ENCODE measurements at regions not wholly inside any gene's neighbourhood (a gene's known extent, or its start where the extent isn't known, plus 50 kb on each side); places are given as distances from the start of the nearest gene placed in this dataset.
A peak's percentile ranks its signal among the peaks of the same experiment; 100 is the strongest.

DNA sequence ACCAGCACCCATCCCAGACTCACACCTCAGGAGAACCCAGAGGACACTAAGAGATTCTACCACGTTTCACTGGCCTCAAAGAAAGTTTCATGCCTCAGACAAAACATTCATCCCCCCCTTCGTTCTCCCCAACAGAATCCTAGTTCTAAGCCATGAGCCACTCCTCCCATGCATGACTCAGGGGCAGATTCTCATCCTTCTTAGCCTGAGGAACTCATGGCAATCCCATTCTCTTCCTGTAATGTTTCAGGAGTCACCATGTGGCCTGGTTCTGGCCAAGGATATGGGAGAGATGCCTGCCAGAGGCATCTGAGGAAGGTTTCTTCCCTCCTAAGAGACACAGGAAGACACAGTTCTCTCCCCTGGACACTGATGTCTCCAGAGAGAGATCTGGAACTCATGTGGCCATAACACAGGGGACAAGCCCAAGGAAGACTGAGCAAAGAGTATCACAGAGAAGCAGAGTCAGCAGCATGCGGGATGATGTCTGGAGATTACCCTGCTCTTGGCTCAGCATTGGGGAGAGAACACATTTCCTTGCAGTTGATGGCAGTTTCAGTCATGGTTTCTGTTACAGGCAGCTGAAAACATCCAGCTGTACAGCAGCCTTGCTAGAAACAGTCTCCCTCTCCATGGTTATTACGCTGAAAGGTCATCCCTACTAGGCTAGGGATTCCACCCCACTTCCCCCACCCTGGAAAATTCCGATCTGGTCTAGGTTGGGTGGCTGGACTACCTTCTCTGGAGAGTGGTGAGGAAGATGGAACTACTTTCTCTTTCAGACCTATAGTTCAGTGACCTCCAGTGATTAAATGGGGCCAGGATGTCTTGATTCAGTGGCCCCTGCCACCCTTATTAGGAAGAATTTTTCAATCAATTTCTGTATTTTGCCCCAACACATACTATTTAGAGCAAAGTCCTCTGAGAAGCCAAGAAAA, 115.4 kb downstream of the ZNF608 start:
- H3K4me1 ChIP-seq (ENCODE audit: control insufficient read depth, insufficient read depth, low read length, poor library complexity, severe bottlenecking) = peaks cover 70% of the 10 kb centered on the region
- no peak overlapping the region for H3K4me3 ChIP-seq (ENCODE audit: extremely low read depth, insufficient read depth, low read length, poor library complexity, severe bottlenecking)
- H3K36me3 ChIP-seq (ENCODE audit: control insufficient read depth, insufficient read depth, low read length) = peaks cover 9% of the 10 kb centered on the region
- H3K9me3 ChIP-seq (ENCODE audit: control insufficient read depth, low read length) = no peaks in the 10 kb centered on the region
- peak overlapping the region; percentile 84 for H3K27ac ChIP-seq (ENCODE audit: low read depth, low read length, severe bottlenecking)
- WGBS, 2 experiments (ENCODE audit: insufficient coverage in 2 of 2) = 90 to 96% methylated on average over 3 of the region's 5 CpGs

DNA sequence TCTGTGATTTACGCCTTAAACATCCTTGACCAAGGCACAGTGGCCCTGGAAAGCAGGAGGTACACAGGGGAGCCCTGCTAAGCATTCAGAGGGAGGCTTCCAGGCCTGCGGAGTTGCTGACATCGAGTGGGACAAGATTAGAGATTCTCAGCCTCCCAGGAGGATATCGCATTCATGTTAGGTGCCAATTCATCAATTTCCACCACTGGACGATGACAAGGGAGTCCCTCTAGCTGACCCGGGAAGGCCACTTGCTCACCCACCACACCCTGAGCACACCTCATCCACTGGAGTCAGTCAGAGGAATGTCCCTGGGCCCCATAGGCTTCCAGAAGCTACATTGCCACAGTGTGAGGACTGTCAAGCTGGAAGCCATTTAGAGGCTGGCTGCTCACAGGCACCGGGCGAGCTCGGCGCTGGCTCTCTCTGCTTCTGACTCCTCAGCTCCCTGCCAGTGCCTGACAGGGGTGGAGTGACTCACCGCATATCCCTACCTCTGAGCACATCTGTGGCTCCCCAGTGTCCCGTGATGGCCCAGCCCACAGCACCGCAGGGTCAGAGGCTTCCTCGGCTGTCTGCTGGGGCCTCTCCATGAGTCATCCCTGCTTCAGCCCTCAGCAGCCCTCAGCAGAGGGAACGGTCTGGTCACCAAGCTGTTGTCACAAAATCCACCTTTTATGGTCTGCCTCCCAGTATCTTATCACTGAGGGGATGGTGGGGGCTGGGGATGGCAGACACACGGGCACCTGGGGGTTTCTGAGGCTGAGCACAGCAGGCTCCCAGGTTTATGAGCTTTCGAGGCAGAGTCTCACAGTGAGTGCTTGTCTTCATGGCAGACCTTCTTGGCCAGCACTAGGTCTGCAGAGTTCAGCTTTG, 117.5 kb downstream of the ZNF608 start:
- Histone ChIP-seq H3K36me3 (ENCODE audit: control insufficient read depth, insufficient read depth, low read length) (peaks cover 5% of the 10 kb centered on the region), H3K27ac (ENCODE audit: low read depth, low read length, severe bottlenecking) (peak overlapping the region; percentile 84), H3K4me3 (ENCODE audit: extremely low read depth, insufficient read depth, low read length, poor library complexity, severe bottlenecking) (no peak overlapping the region), H3K9me3 (ENCODE audit: control insufficient read depth, low read length) (no peaks in the 10 kb centered on the region), H3K4me1 (ENCODE audit: control insufficient read depth, insufficient read depth, low read length, poor library complexity, severe bottlenecking) (peaks cover 56% of the 10 kb centered on the region)
- 46 to 47% methylated on average over 11 to 16 of the region's 17 CpGs for WGBS, 2 experiments (ENCODE audit: insufficient coverage in 2 of 2)

DNA sequence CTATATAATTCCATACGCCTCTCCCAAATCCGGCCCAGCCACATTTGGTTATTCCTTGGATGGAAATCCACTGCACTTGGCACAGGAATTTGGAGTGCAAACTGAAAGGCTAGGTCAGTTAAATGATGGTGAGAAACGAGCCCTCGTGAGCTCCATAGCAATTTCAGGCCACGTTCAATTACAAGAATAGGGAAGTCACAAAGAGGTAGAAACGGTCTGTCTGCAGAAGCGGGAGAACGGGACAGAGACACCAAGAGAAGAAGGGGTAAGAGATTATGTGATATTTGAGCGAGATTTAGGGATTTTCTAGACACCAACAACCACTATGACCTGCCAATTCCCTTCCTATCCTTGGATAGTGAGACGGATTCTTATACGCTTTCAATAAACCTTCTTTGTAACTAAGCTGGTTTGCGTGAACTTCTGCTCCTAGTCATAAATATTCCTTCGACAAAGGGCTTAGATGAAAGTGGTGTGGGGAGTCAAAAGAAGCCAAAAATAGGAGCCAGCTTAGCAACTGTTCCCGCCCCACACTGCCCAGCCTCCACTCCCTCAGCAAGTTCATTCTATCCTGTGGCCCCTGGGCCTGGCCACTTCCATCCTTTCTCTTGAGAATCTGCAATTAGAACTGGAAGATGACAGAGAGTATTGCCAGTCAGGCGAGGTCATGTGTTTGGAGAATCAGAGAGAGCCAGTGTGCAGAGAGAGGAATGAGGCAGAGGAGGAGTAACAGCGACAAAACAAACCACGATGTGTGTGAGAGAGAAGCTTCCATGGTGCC, 118.4 kb downstream of the ZNF608 start:
- Histone ChIP-seq H3K36me3 (ENCODE audit: control insufficient read depth, insufficient read depth, low read length) (peaks cover under 1% of the 10 kb centered on the region), H3K27ac (ENCODE audit: low read depth, low read length, severe bottlenecking) (peak overlapping the region; percentile 84), H3K4me1 (ENCODE audit: control insufficient read depth, insufficient read depth, low read length, poor library complexity, severe bottlenecking) (peaks cover 47% of the 10 kb centered on the region), H3K9me3 (ENCODE audit: control insufficient read depth, low read length) (no peaks in the 10 kb centered on the region), H3K4me3 (ENCODE audit: extremely low read depth, insufficient read depth, low read length, poor library complexity, severe bottlenecking) (no peak overlapping the region)
- WGBS, 2 experiments (ENCODE audit: insufficient coverage in 2 of 2) = 92 to 96% methylated on average over 7 to 9 of the region's 17 CpGs

DNA sequence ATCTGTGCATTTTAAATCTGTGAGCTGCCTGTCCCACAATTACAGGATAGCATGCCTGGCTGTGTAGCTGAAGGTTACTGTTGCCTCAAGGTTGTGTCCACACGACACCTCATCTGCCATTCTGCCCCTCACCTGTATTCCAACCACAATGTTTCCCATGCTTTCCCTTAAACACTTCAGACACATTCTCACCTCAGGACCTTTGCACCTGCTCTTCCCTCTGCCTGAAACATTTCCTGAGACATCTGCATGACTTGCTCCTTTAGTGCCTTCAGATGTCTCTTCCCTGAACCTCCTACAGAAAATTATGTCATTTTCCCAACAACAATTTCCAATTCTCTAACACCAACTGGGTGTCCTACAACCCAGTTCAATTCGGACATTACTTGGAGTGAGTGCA, 120.4 kb downstream of the ZNF608 start:
- H3K36me3 ChIP-seq (ENCODE audit: control insufficient read depth, insufficient read depth, low read length) = no peaks in the 10 kb centered on the region
- WGBS, 2 experiments (ENCODE audit: insufficient coverage in 2 of 2) = 90 to 94% methylated on average over 1 to 2 of the region's 2 CpGs

DNA sequence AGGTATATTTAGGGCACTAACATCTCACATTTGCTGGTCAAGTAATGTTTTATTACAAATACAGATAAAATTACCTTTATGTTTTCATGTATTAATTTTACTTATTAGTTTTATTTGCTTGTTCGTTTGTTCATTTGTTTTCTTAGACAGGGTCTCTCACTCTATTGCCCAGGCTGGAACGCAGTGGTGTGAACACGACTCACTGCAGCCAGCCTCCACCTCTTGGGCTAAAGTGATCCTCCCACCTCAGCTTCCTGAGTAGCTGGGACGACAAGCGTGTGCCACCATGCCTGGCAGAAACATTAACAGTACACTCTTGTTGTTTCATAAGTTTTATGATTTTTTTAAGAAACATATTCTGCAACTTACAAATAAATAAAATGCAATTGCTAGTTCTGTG, 123.2 kb downstream of the ZNF608 start:
- Histone ChIP-seq H3K9me3 (ENCODE audit: control insufficient read depth, low read length) (no peaks in the 10 kb centered on the region), H3K4me1 (ENCODE audit: control insufficient read depth, insufficient read depth, low read length, poor library complexity, severe bottlenecking) (peaks cover 4% of the 10 kb centered on the region), H3K36me3 (ENCODE audit: control insufficient read depth, insufficient read depth, low read length) (no peaks in the 10 kb centered on the region), H3K27ac (ENCODE audit: low read depth, low read length, severe bottlenecking) (no peak overlapping the region), H3K4me3 (ENCODE audit: extremely low read depth, insufficient read depth, low read length, poor library complexity, severe bottlenecking) (no peak overlapping the region)
- 66 to 76% methylated on average over 2 to 3 of the region's 5 CpGs for WGBS, 2 experiments (ENCODE audit: insufficient coverage in 2 of 2)

More for the DNA sequence above, 120.4 kb downstream of the ZNF608 start:
- peaks cover 31% of the 10 kb centered on the region for H3K4me1 ChIP-seq (ENCODE audit: control insufficient read depth, insufficient read depth, low read length, poor library complexity, severe bottlenecking)
- no peak overlapping the region for H3K27ac ChIP-seq (ENCODE audit: low read depth, low read length, severe bottlenecking)
- no peak overlapping the region for H3K4me3 ChIP-seq (ENCODE audit: extremely low read depth, insufficient read depth, low read length, poor library complexity, severe bottlenecking)
- no peaks in the 10 kb centered on the region for H3K9me3 ChIP-seq (ENCODE audit: control insufficient read depth, low read length)

DNA sequence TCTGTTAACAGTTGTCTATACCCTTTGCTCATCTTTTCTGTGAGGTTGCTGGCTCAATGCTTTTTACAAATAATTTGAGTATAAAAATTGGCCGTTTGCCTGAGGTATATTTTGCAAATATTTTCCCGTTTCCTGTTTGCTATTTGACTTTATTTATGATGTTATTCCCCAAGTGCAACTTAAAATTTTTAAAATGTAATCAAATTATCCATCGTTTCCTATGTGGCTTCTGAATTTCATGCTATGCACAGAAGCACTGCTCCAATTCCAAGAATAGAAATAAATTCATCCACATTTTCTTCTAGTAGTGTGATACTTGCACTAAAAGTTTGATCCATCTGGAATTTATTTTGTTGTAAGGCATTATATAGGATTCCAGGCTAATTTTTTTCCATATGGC, 123.6 kb downstream of the ZNF608 start:
- no peaks in the 10 kb centered on the region for H3K36me3 ChIP-seq (ENCODE audit: control insufficient read depth, insufficient read depth, low read length)
- H3K27ac ChIP-seq (ENCODE audit: low read depth, low read length, severe bottlenecking) = no peak overlapping the region
- H3K4me3 ChIP-seq (ENCODE audit: extremely low read depth, insufficient read depth, low read length, poor library complexity, severe bottlenecking) = no peak overlapping the region
- peaks cover 5% of the 10 kb centered on the region for H3K4me1 ChIP-seq (ENCODE audit: control insufficient read depth, insufficient read depth, low read length, poor library complexity, severe bottlenecking)
- no CpG with 5 or more reads among the region's 3 CpGs for WGBS, 2 experiments (ENCODE audit: insufficient coverage in 2 of 2)
- no peaks in the 10 kb centered on the region for H3K9me3 ChIP-seq (ENCODE audit: control insufficient read depth, low read length)

DNA sequence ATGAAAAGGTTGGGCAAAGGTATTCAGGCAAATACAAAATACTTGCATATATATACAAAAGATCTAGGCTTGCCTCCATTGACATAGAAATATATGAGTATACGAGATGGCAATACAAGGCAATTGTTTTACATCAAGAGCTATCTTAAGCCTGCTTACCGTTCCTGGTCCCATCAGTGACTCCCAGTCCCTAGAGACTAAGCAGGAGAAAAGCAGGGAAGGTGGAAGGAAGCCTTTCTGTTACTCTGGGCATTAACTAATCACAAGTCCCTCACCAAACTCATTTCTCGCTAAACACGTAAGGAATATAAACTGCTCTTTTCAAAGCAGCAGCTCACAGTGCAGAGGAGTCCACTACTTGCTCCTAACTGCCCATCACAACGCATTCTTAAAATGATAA, 125.2 kb downstream of the ZNF608 start:
- WGBS, 2 experiments (ENCODE audit: insufficient coverage in 2 of 2) = 90 to 91% methylated on average over 3 to 4 of the region's 5 CpGs
- Histone ChIP-seq H3K36me3 (ENCODE audit: control insufficient read depth, insufficient read depth, low read length) (no peaks in the 10 kb centered on the region), H3K27ac (ENCODE audit: low read depth, low read length, severe bottlenecking) (no peak overlapping the region), H3K4me1 (ENCODE audit: control insufficient read depth, insufficient read depth, low read length, poor library complexity, severe bottlenecking) (peaks cover 7% of the 10 kb centered on the region), H3K9me3 (ENCODE audit: control insufficient read depth, low read length) (no peaks in the 10 kb centered on the region), H3K4me3 (ENCODE audit: extremely low read depth, insufficient read depth, low read length, poor library complexity, severe bottlenecking) (no peak overlapping the region)

DNA sequence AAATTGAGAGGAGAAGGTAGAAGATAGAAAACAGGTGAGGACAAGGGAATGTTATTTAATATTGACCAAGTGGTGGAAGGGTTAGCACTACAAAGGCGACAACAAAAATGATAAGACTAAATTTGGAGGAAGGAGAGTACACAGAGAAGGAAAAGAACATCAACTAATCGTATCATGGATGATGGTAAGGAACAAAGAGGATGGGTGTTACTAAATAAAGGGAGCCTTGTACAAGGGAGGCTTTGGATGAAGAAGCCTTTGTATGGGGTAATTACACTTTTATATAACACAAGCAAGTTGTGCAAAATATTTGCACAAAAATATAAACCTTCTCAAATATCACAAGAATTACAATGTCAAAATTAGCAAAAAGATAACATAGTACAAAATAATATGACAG, 125.7 kb downstream of the ZNF608 start:
- H3K27ac ChIP-seq (ENCODE audit: low read depth, low read length, severe bottlenecking) = no peak overlapping the region
- 96 to 100% methylated on average over 2 of the region's 2 CpGs for WGBS, 2 experiments (ENCODE audit: insufficient coverage in 2 of 2)
- peaks cover 7% of the 10 kb centered on the region for H3K4me1 ChIP-seq (ENCODE audit: control insufficient read depth, insufficient read depth, low read length, poor library complexity, severe bottlenecking)
- no peaks in the 10 kb centered on the region for H3K9me3 ChIP-seq (ENCODE audit: control insufficient read depth, low read length)
- no peak overlapping the region for H3K4me3 ChIP-seq (ENCODE audit: extremely low read depth, insufficient read depth, low read length, poor library complexity, severe bottlenecking)
- H3K36me3 ChIP-seq (ENCODE audit: control insufficient read depth, insufficient read depth, low read length) = no peaks in the 10 kb centered on the region

DNA sequence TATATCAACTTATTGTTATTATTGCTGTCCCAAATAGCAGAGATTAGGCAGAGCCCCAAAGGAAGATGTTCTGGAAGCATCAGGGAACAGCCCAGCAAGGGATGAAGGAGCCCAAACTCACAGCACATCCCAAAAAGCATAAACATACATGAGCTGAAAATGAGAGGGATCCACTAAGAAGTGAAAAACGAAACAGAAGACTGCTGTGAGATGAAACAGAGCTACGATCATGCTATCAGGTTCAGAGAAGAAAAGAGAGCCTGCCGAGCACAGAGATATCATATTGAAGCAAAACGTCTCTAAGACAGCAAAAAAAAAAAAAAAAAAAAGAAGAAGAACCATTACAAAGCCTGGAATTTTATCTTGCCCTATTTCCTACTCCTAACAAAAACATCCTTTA, 127.3 kb downstream of the ZNF608 start:
- Histone ChIP-seq H3K36me3 (ENCODE audit: control insufficient read depth, insufficient read depth, low read length) (no peaks in the 10 kb centered on the region), H3K9me3 (ENCODE audit: control insufficient read depth, low read length) (no peaks in the 10 kb centered on the region), H3K4me1 (ENCODE audit: control insufficient read depth, insufficient read depth, low read length, poor library complexity, severe bottlenecking) (peaks cover 7% of the 10 kb centered on the region), H3K27ac (ENCODE audit: low read depth, low read length, severe bottlenecking) (no peak overlapping the region), H3K4me3 (ENCODE audit: extremely low read depth, insufficient read depth, low read length, poor library complexity, severe bottlenecking) (no peak overlapping the region)
- WGBS, 2 experiments (ENCODE audit: insufficient coverage in 2 of 2) = 48 to 80% methylated on average over 2 to 3 of the region's 4 CpGs

DNA sequence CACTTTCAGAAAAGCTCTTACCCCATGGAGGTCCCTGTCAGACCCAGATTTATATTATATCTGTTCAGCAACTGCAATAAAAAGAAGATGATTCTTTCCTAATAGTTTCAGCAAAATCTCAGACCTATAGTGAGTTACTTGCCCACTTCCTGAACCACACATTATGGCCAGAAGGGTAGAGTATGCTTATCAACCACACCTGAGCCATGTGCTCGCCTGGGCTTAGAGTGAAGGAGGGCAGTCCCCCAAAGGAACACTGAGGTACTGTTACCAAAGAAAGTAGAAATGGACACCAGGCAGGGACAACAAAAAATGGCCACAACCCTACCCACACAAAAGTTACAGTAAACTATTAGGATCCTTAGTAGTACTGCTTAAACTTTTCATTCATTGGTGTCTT, 128.7 kb downstream of the ZNF608 start:
- Histone ChIP-seq H3K4me3 (ENCODE audit: extremely low read depth, insufficient read depth, low read length, poor library complexity, severe bottlenecking) (no peak overlapping the region), H3K9me3 (ENCODE audit: control insufficient read depth, low read length) (no peaks in the 10 kb centered on the region), H3K36me3 (ENCODE audit: control insufficient read depth, insufficient read depth, low read length) (no peaks in the 10 kb centered on the region), H3K27ac (ENCODE audit: low read depth, low read length, severe bottlenecking) (no peak overlapping the region), H3K4me1 (ENCODE audit: control insufficient read depth, insufficient read depth, low read length, poor library complexity, severe bottlenecking) (peaks cover 7% of the 10 kb centered on the region)
- WGBS, 2 experiments (ENCODE audit: insufficient coverage in 2 of 2) = no CpG with 5 or more reads among the region's 1 CpG
